GM23248 (cell line): ENCODE measurements at regions not wholly inside any gene's neighbourhood (a gene's known extent, or its start where the extent isn't known, plus 50 kb on each side); places are given as distances from the start of the nearest gene placed in this dataset.

Experiments used
- EZH2 ChIP-seq: fragments of 200-600 bp; sonication (generic); IDR thresholded peaks from 2 replicates; pipeline ENCODE4 v1.6.1; 2018; ENCODE audit warnings: antibody characterized with exemption, mild to moderate bottlenecking; ENCODE audit not compliant: insufficient read depth, poor library complexity, severe bottlenecking
- EZH2phosphoT487 ChIP-seq: fragments of 200-600 bp; sonication (generic); IDR thresholded peaks from 2 replicates; pipeline ENCODE4 v1.6.1; 2018; ENCODE audit warnings: antibody characterized with exemption, moderate library complexity, mild to moderate bottlenecking, low read depth; ENCODE audit not compliant: insufficient read depth

GRCh38 chr13:58306062-58306461 lies 674.5 kb downstream of the PCDH17 start:
- TF ChIP-seq EZH2phosphoT487 (no peak), EZH2 (no peak)
